Left ventricle myocardium inferior (tissue), 1 donor: ENCODE measurements at regions not wholly inside any gene's neighbourhood (a gene's known extent, or its start where the extent isn't known, plus 50 kb on each side); places are given as distances from the start of the nearest gene placed in this dataset.
"Not testable (repeated sequence)": the region's sequence is repeated elsewhere in the genome, so short reads cannot be mapped to it uniquely, and the experiment has no call there.

Experiments used
- DNase-seq: peaks from one replicate; pipeline ENCODE4 v3.0.0-alpha.2; 2020
- H3K27ac ChIP-seq: fragments of 200-600 bp; replicated peaks from 2 replicates; pipeline ENCODE4 v1.8.0; 2021
- H3K27me3 ChIP-seq: fragments of 200-600 bp; 2 replicates; pipeline ENCODE4 v1.8.0; 2021; ENCODE audit warnings: low read depth
- H3K36me3 ChIP-seq: fragments of 200-600 bp; 2 replicates; pipeline ENCODE4 v1.8.0; 2021
- H3K4me1 ChIP-seq: fragments of 200-600 bp; 2 replicates; pipeline ENCODE4 v1.8.0; 2021
- H3K4me3 ChIP-seq: fragments of 200-600 bp; 2 replicates; pipeline ENCODE4 v1.8.0; 2021; ENCODE audit warnings: mild to moderate bottlenecking, moderate library complexity
- H3K9me3 ChIP-seq: fragments of 200-600 bp; replicated peaks from 2 replicates; pipeline ENCODE4 v1.8.0; 2021
- intact Hi-C: fragments of 100-400 bp; cut with micrococcal nuclease; formaldehyde crosslinking; loops from one replicate; pipeline ENCODE4 v1.11.0; 2022
- TF ChIP-seq, protein P1 (sequence below): fragments of 200-600 bp; IDR thresholded peaks from 2 replicates; pipeline ENCODE4 v1.8.0; 2021; ENCODE audit warnings: antibody characterized with exemption, mild to moderate bottlenecking, borderline replicate concordance
- donor health status: DM: no; HTN: yes; CAD: no; lungs with severe emphysema.

DNA sequence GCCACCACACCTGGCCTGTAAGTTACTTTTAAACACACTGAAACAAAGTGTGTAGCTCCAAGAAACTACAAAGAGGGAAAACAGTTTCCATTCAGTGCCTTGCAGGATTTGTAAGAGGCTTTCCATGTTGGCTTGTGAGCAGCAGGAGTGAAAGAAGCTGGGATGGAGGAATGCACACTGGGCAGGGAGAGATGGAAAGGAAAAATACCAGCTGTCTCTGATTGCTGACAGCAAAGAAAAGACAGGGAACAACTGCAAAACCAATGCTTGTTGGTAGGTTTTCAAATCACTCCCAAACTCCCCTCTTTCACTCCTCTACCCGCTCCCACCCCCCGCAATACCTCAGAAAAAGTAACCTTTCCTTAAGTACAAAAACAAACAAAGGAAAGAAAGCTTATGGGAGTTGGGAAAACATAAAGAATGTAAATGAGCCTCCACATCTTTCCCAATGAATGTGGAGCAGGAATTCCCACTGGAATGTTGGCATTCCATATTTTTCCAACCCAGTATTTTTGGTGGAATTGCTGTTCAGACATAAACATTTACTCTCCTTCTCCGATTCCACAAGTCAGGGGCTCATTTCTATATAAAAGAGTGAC, 166.1 kb downstream of the THBS2 start:
- DNase-seq, result no peak
- Histone ChIP-seq H3K27ac (peak overlapping the region; percentile 4), H3K36me3 (no peaks in the 10 kb centered on the region), H3K4me3 (no peak overlapping the region), H3K27me3 (no peaks in the 10 kb centered on the region), H3K9me3 (peaks cover 30% of the 10 kb centered on the region), H3K4me1 (no peaks in the 10 kb centered on the region)
- TF ChIP-seq, protein P1, sequence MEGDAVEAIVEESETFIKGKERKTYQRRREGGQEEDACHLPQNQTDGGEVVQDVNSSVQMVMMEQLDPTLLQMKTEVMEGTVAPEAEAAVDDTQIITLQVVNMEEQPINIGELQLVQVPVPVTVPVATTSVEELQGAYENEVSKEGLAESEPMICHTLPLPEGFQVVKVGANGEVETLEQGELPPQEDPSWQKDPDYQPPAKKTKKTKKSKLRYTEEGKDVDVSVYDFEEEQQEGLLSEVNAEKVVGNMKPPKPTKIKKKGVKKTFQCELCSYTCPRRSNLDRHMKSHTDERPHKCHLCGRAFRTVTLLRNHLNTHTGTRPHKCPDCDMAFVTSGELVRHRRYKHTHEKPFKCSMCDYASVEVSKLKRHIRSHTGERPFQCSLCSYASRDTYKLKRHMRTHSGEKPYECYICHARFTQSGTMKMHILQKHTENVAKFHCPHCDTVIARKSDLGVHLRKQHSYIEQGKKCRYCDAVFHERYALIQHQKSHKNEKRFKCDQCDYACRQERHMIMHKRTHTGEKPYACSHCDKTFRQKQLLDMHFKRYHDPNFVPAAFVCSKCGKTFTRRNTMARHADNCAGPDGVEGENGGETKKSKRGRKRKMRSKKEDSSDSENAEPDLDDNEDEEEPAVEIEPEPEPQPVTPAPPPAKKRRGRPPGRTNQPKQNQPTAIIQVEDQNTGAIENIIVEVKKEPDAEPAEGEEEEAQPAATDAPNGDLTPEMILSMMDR, result no peak
- intact Hi-C loops, result no loop called here

DNA sequence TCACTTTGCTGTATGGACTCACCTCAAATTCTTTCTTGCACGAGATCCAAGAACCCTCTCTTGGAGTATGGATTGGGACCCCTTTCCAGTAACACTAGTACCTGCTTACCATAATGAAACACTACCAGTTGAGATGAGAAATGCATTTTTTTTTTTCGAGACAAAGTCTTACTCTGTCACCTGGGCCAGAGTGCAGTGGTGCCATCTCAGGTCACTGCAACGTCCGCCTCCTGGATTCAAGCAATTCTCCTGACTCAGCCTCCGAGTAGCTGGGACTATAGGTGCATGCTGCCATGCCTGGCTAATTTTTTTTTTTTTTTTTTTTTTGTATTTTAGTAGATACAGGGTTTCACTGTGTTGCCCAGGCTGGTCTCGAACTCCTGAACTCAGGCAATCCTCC, 167.0 kb downstream of the THBS2 start:
- DNase-seq, H3K36me3 ChIP-seq, H3K27me3 ChIP-seq, H3K27ac ChIP-seq, intact Hi-C loops, H3K4me1 ChIP-seq, H3K4me3 ChIP-seq: not testable (repeated sequence)
- H3K9me3 ChIP-seq, result peaks cover 29% of the 10 kb centered on the region

DNA sequence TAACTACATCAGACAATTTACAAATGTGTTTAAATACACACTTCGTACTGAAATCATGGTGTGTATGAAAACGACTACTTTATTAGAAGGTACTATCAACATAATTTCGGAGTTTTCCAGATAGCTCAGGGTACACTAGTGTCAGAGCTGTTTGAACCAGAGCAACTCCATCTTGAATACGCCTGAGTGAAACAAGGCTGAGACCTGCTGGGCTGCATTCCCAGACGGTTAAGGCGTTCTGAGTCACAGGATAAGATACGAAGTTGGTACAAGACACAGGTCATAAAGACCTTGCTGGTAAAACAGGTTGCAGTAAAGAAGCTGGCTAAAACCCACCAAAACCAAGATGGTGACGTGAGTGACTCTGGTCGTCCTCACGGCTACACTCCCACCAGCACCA, 167.6 kb downstream of the THBS2 start:
- intact Hi-C loops, result no loop called here
- Histone ChIP-seq H3K36me3 (no peaks in the 10 kb centered on the region), H3K4me3 (no peak overlapping the region), H3K9me3 (peaks cover 23% of the 10 kb centered on the region), H3K4me1 (no peaks in the 10 kb centered on the region), H3K27ac (no peak overlapping the region), H3K27me3 (no peaks in the 10 kb centered on the region)
- no peak for DNase-seq
- TF ChIP-seq, protein P1, result no peak

DNA sequence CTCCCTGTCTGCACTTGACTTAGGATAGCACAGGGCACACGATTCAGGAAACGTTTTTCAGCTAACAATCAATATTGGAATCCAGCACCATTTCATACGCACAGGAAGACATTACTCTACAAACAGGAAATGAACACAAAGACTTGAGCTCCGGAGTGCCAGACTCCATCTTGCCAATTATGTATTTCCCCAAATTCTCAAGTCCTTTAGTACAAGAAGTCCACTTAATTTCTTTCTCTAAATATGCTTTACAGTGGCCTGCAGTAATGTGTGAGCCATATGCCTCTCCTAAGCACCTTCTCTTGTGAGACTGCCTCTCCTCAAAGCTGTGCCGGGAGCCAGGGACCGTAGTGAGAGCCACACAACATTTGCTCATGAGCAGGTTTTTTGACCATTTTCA, 168.2 kb downstream of the THBS2 start:
- H3K9me3 ChIP-seq, result peaks cover 17% of the 10 kb centered on the region
- no peaks in the 10 kb centered on the region for H3K27me3 ChIP-seq
- no peak overlapping the region for H3K4me3 ChIP-seq
- no peaks in the 10 kb centered on the region for H3K4me1 ChIP-seq
- DNase-seq, result no peak
- TF ChIP-seq, protein P1, result no peak
- intact Hi-C loops, result no loop called here
- no peak overlapping the region for H3K27ac ChIP-seq
- H3K36me3 ChIP-seq, result no peaks in the 10 kb centered on the region

DNA sequence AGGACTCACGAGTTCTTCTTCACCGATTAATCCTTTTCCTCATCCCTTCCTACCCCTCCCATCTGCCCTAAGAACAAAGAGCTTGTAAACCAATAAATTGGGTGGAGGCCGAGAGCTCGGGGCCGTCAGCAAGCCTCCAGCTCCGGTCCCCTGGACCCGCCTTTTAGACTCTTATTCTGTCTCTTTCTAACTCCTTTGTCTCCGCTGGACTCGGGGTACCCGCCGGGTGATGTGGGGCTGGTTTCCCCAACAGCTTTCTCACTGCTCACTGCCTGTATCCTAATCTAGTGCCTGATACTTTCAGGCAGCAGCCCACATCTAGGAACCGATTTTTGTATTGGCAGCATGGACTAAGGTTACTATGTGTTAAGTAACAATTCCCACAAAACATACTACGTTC, 169.1 kb downstream of the THBS2 start:
- H3K4me3 ChIP-seq, H3K27ac ChIP-seq, H3K36me3 ChIP-seq, H3K27me3 ChIP-seq, intact Hi-C loops, DNase-seq, H3K4me1 ChIP-seq, H3K9me3 ChIP-seq: not testable (repeated sequence)

DNA sequence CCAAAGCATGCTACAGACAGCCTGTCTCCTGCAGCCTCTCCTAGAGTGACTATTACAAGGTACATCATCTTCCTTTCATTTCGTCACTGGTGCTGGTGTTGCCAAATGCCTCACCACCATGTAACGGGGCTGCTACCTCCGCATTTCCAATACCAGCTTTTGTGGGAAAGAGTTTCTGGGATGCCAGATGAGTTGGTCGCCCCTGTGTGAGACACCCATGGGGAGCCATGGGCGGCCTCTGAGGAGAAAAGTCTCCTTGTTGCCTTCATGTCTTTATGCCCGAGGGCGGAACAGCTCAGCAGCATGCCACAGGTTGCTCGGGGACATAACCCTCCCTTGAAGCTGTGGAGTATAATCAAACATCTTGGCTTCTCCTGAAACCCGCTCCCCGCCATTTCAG, 169.6 kb downstream of the THBS2 start:
- Histone ChIP-seq H3K27ac (no peak overlapping the region), H3K36me3 (no peaks in the 10 kb centered on the region), H3K4me1 (no peaks in the 10 kb centered on the region), H3K9me3 (peaks cover 9% of the 10 kb centered on the region), H3K4me3 (no peak overlapping the region), H3K27me3 (no peaks in the 10 kb centered on the region)
- TF ChIP-seq, protein P1, result no peak
- intact Hi-C loops, result no loop called here
- DNase-seq, result no peak

DNA sequence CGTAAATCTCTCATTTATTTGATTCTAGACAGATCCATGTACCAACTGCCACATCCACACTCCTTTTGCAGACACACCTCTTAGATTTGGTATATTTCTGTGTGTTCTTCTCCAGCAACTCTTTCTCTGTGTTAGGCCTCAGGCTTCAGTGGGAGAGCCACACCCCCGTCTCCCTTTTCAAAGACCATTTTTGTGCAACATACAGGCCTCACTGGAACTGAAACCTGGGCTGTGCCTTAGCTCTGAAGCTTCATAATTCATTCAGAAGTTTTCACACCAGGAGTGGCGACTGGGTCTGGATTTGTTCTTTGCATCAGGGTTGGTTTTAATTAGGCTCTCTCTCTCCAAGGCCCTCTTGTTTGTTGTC, 170.2 kb downstream of the THBS2 start:
- intact Hi-C loops, result no loop called here
- DNase-seq, result no peak
- TF ChIP-seq, protein P1, result no peak

More for the DNA sequence above, 170.2 kb downstream of the THBS2 start:
- peaks cover 10% of the 10 kb centered on the region for H3K9me3 ChIP-seq
- H3K27me3 ChIP-seq, result peaks cover 5% of the 10 kb centered on the region
- no peaks in the 10 kb centered on the region for H3K36me3 ChIP-seq
- H3K4me3 ChIP-seq, result no peak overlapping the region
- no peaks in the 10 kb centered on the region for H3K4me1 ChIP-seq
- no peak overlapping the region for H3K27ac ChIP-seq
